Suprapubic skin (tissue), 4 donors: ENCODE measurements at regions not wholly inside any gene's neighbourhood (a gene's known extent, or its start where the extent isn't known, plus 50 kb on each side); places are given as distances from the start of the nearest gene placed in this dataset.
A peak's percentile ranks its signal among the peaks of the same experiment; 100 is the strongest.

Source experiments
- DNase-seq, 2 donors: peaks; one replicate each; pipeline ENCODE4 v3.0.0-alpha.2; 2019; ENCODE audit warnings: low spot score in 2 of 2
- H3K27ac ChIP-seq: fragments of 200-600 bp; sonication (generic); one replicate; pipeline ENCODE4 v1.5.1; 2019
- H3K27me3 ChIP-seq: fragments of 200-600 bp; sonication (generic); one replicate; pipeline ENCODE4 v1.5.1; 2019
- H3K36me3 ChIP-seq: fragments of 200-600 bp; sonication (generic); one replicate; pipeline ENCODE4 v1.5.1; 2019
- H3K4me1 ChIP-seq: fragments of 200-600 bp; sonication (generic); one replicate; pipeline ENCODE4 v1.5.1; 2019
- H3K4me3 ChIP-seq: fragments of 200-600 bp; sonication (generic); one replicate; pipeline ENCODE4 v1.5.1; 2019; ENCODE audit warnings: mild to moderate bottlenecking
- H3K9me3 ChIP-seq: fragments of 200-600 bp; sonication (generic); one replicate; pipeline ENCODE4 v1.5.1; 2019
- EP300 ChIP-seq: sonication (generic); formaldehyde crosslinking; IDR thresholded peaks from one replicate; pipeline ENCODE4 v1.6.1; 2017; ENCODE audit warnings: antibody characterized with exemption
- POLR2A ChIP-seq, 2 donors: fragments of 450-650 bp; IDR thresholded peaks; one replicate each; pipeline ENCODE4 v1.6.1; 2017; ENCODE audit warnings: antibody characterized with exemption in 2 of 2, mild to moderate bottlenecking in 2 of 2, moderate library complexity in 2 of 2
- POLR2AphosphoS5 ChIP-seq, 3 donors: sonication (generic); formaldehyde crosslinking; IDR thresholded peaks; one replicate each; pipeline ENCODE4 v1.6.1; 2017; ENCODE audit warnings: antibody characterized with exemption in 3 of 3
- WGBS: methylation state at CpG from one replicate; pipeline ENCODE4 v1.1.5; 2018; 5-methylcytosine and 5-hydroxymethylcytosine counted together
- TF ChIP-seq, protein P1 (sequence below), 2 donors: fragments of 200-600 bp in 1 of 2; fragments of 450-650 bp in 1 of 2; sonication (generic) in 1 of 2; IDR thresholded peaks; one replicate each; pipeline ENCODE4 v1.5.1; 2016 to 2019; ENCODE audit warnings: antibody characterized with exemption in 2 of 2, mild to moderate bottlenecking in 1 of 2, moderate library complexity in 1 of 2

DNA sequence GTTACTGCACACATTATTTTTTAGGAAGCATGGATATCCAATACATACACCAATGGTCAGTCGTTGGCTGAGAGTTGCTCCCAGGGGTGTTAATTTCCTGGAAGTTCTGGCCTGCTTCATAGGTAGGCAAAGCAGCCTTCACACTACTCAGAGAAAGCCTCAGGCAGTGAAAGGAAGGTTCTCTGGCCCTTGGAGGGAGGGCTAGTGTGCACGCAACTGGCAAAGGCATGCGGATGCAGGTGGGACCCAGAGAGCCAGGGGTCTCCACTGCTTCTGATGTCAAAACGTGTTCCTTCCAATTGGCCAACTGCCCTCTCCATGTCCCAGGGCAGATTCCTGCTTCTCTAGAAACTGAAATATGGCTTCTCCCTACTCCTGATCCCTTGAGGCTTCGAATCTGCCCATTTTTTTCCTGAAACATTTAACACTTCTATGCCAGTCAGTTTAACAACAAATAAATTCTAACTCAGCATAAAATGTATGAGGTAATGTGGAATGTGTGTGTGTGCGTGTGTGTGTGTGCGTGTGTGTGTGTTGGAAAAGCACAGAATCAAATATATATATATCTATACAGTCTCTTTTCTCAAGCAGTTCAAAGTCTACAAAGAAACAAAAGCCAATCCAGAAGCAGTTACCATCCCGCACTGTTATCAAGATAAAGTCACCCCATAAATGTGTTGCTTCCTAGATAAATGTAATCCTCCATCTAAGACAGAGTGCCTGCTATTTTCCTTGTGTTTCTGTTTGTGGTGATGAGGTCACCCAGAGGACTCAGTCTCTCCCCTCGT, 94.0 kb upstream of the HIVEP1 start:
- H3K9me3 ChIP-seq, result no peaks in the 10 kb centered on the region
- H3K4me3 ChIP-seq, result no peak overlapping the region
- no peak for DNase-seq
- WGBS, result 63% methylated on average over 9 of the region's 9 CpGs
- H3K36me3 ChIP-seq, result no peaks in the 10 kb centered on the region
- H3K27me3 ChIP-seq, result no peaks in the 10 kb centered on the region
- peak overlapping the region; percentile 70 for H3K27ac ChIP-seq
- TF ChIP-seq EP300 (no peak), POLR2AphosphoS5 (IDR thresholded peaks at IDR 0.05) (no peak), POLR2A (IDR thresholded peaks at IDR 0.05) (no peak)
- TF ChIP-seq, protein P1, sequence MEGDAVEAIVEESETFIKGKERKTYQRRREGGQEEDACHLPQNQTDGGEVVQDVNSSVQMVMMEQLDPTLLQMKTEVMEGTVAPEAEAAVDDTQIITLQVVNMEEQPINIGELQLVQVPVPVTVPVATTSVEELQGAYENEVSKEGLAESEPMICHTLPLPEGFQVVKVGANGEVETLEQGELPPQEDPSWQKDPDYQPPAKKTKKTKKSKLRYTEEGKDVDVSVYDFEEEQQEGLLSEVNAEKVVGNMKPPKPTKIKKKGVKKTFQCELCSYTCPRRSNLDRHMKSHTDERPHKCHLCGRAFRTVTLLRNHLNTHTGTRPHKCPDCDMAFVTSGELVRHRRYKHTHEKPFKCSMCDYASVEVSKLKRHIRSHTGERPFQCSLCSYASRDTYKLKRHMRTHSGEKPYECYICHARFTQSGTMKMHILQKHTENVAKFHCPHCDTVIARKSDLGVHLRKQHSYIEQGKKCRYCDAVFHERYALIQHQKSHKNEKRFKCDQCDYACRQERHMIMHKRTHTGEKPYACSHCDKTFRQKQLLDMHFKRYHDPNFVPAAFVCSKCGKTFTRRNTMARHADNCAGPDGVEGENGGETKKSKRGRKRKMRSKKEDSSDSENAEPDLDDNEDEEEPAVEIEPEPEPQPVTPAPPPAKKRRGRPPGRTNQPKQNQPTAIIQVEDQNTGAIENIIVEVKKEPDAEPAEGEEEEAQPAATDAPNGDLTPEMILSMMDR (IDR thresholded peaks at IDR 0.05), result no peak
- H3K4me1 ChIP-seq, result peaks cover 37% of the 10 kb centered on the region

DNA sequence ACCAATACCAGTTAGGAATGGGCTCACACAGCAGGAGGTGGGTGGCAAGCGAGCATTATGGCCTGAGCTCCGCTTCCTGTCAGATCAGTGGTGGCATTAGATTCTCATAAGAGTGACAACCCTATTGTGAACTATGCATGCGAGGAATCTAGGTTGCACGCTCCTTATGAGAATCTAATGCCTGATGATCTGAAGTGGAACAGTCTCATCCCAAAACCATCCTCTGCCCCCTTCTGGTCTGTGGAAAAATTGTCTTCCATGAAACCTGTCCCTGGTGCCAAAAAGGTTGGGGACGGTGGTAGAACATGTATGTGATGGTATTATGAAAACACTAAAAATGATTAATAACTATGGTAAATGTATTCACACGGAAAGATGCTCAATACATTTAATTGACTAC, 99.7 kb upstream of the HIVEP1 start:
- no peak for DNase-seq
- 90% methylated on average over 6 of the region's 6 CpGs for WGBS

DNA sequence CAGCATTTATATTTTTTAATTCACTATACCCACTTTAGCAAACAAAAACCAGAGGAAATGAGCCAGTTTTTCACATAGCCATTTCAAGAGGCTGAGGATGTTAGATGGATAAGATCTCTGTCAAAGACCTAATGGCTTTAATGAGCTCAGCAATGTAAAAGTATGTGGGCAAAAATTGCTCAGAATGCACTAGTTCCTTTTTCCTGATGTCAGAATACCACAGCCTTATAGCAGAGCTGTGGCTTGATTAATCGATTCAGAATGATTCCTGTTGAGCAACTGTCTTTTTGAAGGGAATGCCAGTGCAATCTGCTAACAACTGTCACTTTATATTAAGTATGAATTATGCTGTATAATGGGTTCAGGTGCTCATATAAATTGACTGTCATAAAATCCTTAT, 100.6 kb upstream of the HIVEP1 start:
- DNase-seq, result no peak
- Histone ChIP-seq H3K27me3 (no peaks in the 10 kb centered on the region), H3K9me3 (no peaks in the 10 kb centered on the region), H3K4me1 (no peaks in the 10 kb centered on the region), H3K27ac (no peak overlapping the region), H3K36me3 (no peaks in the 10 kb centered on the region), H3K4me3 (no peak overlapping the region)
- TF ChIP-seq EP300 (no peak), POLR2A (IDR thresholded peaks at IDR 0.05) (no peak), POLR2AphosphoS5 (IDR thresholded peaks at IDR 0.05) (no peak)
- TF ChIP-seq, protein P1 (IDR thresholded peaks at IDR 0.05), result no peak
- WGBS, result 58% methylated on average over 1 of the region's 1 CpG

More for the DNA sequence above, 99.7 kb upstream of the HIVEP1 start:
- Histone ChIP-seq H3K27me3 (no peaks in the 10 kb centered on the region), H3K4me1 (no peaks in the 10 kb centered on the region), H3K27ac (no peak overlapping the region), H3K9me3 (no peaks in the 10 kb centered on the region), H3K36me3 (no peaks in the 10 kb centered on the region), H3K4me3 (no peak overlapping the region)
- TF ChIP-seq POLR2A (IDR thresholded peaks at IDR 0.05) (no peak), POLR2AphosphoS5 (IDR thresholded peaks at IDR 0.05) (no peak), EP300 (no peak)
- TF ChIP-seq, protein P1 (IDR thresholded peaks at IDR 0.05), result no peak

DNA sequence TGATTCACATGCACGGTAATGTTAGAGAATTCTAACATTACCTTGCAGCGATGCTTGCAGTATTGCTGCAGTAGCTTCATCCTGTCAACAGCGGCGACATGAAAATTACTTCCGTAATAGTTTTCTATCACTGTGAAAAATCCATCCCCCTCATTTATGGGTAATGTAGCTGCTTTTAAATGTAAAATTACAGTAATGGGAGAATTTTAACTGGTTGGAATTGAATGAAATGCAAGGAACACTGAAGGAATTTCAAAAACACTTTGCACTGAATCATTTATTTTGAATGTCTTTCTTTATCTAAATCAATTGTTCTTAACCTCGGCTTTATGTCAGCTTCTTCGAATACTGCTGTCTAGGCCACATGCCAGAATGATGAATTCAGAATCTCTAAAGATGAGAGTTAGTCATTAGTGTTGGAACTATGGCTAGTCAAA, 102.4 kb upstream of the HIVEP1 start:
- WGBS, result 83% methylated on average over 7 of the region's 7 CpGs
- no peak for DNase-seq
- no peaks in the 10 kb centered on the region for H3K27me3 ChIP-seq
- H3K9me3 ChIP-seq, result no peaks in the 10 kb centered on the region
- TF ChIP-seq, protein P1 (IDR thresholded peaks at IDR 0.05), result no peak
- no peak overlapping the region for H3K27ac ChIP-seq
- H3K36me3 ChIP-seq, result no peaks in the 10 kb centered on the region
- no peaks in the 10 kb centered on the region for H3K4me1 ChIP-seq
- no peak overlapping the region for H3K4me3 ChIP-seq

DNA sequence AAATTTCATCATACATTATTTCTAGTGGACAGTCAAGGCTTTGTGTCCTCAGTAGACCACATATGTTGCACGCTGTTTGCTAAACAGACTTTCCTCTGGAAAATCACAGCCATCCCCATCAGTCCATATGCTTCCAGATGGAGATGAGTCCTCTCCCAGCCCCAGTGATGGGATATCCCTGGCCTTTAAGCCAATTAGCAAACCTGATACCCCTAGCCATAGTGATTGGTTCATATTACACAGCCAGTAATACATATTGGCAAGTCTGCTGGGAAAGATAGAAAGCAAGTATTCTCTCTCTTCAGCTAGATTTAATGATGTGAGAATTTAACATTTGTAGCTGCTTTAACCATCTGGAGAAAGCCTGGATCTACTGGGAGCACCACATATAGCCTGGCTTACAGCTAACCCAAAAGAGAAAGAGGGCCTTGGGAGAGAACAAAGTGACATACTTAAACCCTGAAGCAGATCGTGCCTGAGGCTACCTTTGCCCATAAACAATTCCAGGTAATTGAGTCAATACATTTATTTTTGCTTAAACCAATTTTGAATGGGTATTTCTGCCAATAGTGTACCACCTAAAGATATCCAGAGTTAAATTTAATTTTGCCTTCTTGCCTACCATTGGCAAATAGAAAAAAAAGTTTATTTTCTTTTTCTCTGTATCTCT, 103.5 kb upstream of the HIVEP1 start:
- no peaks in the 10 kb centered on the region for H3K36me3 ChIP-seq
- H3K4me3 ChIP-seq, result no peak overlapping the region
- 76% methylated on average over 2 of the region's 2 CpGs for WGBS
- H3K9me3 ChIP-seq, result no peaks in the 10 kb centered on the region
- H3K27ac ChIP-seq, result no peak overlapping the region
- no peak for TF ChIP-seq EP300
- TF ChIP-seq, protein P1 (IDR thresholded peaks at IDR 0.05), result no peak
- TF ChIP-seq POLR2AphosphoS5 (IDR thresholded peaks at IDR 0.05), result no peak
- no peak for TF ChIP-seq POLR2A (IDR thresholded peaks at IDR 0.05)
- no peaks in the 10 kb centered on the region for H3K27me3 ChIP-seq
- no peaks in the 10 kb centered on the region for H3K4me1 ChIP-seq
- no peak for DNase-seq
